T-helper 17 cell (primary cell): ENCODE measurements at regions not wholly inside any gene's neighbourhood (a gene's known extent, or its start where the extent isn't known, plus 50 kb on each side); places are given as distances from the start of the nearest gene placed in this dataset.

ENCODE experiments used
- ATAC-seq: fragments of 150-1000 bp; cut with Tn5 transposase; 2 replicates; pipeline ENCODE4 v1.10.0; 2021; ENCODE audit warnings: mild to moderate bottlenecking, moderate library complexity
- DNase-seq, 3 donors: peaks; one replicate each; pipeline versions ENCODE4 v3.0.0 to v3.0.0-alpha.2; 2020 to 2021
- H3K9me3 ChIP-seq: one replicate; pipeline ENCODE4 v1.7.0; 2013; ENCODE audit warnings: low read length, mild to moderate bottlenecking; ENCODE audit not compliant: control insufficient read depth, poor library complexity, severe bottlenecking
- H3K27ac Mint-ChIP-seq: one replicate; pipeline ENCODE4 v1.8.0; 2022; ENCODE audit warnings: mild to moderate bottlenecking, moderate library complexity, mixed read lengths
- H3K27me3 Mint-ChIP-seq: one replicate; pipeline ENCODE4 v1.8.0; 2022; ENCODE audit warnings: mixed read lengths
- H3K36me3 Mint-ChIP-seq: one replicate; pipeline ENCODE4 v1.8.0; 2022; ENCODE audit warnings: low read depth, mixed read lengths
- H3K4me1 Mint-ChIP-seq: one replicate; pipeline ENCODE4 v1.8.0; 2022; ENCODE audit warnings: mild to moderate bottlenecking, mixed read lengths
- H3K4me3 Mint-ChIP-seq: one replicate; pipeline ENCODE4 v1.8.0; 2022; ENCODE audit warnings: mild to moderate bottlenecking, moderate library complexity, mixed read lengths

GRCh38 chr5:91521785-91522184, 138.7 kb upstream of the ARRDC3 start:
- H3K9me3 ChIP-seq: no peaks in the 10 kb centered on the region
- H3K4me3 Mint-ChIP-seq: no peak overlapping the region
- H3K27me3 Mint-ChIP-seq: peaks cover 9% of the 10 kb centered on the region
- DNase-seq (no peak), ATAC-seq (no peak)
- no peaks in the 10 kb centered on the region for H3K36me3 Mint-ChIP-seq
- no peak overlapping the region for H3K27ac Mint-ChIP-seq
- peaks cover 2% of the 10 kb centered on the region for H3K4me1 Mint-ChIP-seq

- Mint-ChIP-seq H3K36me3 (no peaks in the 10 kb centered on the region), H3K4me1 (peaks cover 2% of the 10 kb centered on the region), H3K27ac (no peak overlapping the region), H3K27me3 (peaks cover 9% of the 10 kb centered on the region), H3K4me3 (no peak overlapping the region)
- ATAC-seq (no peak), DNase-seq (no peak)
- no peaks in the 10 kb centered on the region for H3K9me3 ChIP-seq
Measured at GRCh38 chr5:91521334-91521733, 138.2 kb upstream of the ARRDC3 start.

- Mint-ChIP-seq H3K4me3 (no peak overlapping the region), H3K27ac (no peak overlapping the region), H3K36me3 (no peaks in the 10 kb centered on the region), H3K27me3 (peaks cover 15% of the 10 kb centered on the region), H3K4me1 (peaks cover 2% of the 10 kb centered on the region)
- DNase-seq (no peak), ATAC-seq (no peak)
- H3K9me3 ChIP-seq: no peaks in the 10 kb centered on the region
Measured at GRCh38 chr5:91514400-91514799, 131.3 kb upstream of the ARRDC3 start.

- Mint-ChIP-seq H3K4me3 (no peak overlapping the region), H3K36me3 (no peaks in the 10 kb centered on the region), H3K4me1 (peaks cover 3% of the 10 kb centered on the region), H3K27me3 (peaks cover 18% of the 10 kb centered on the region), H3K27ac (no peak overlapping the region)
- ATAC-seq: no peak
- no peak for DNase-seq
- no peaks in the 10 kb centered on the region for H3K9me3 ChIP-seq
Measured at GRCh38 chr5:91503321-91503720, 120.2 kb upstream of the ARRDC3 start.

GRCh38 chr5:91500758-91501157, 117.6 kb upstream of the ARRDC3 start:
- Mint-ChIP-seq H3K4me3 (no peak overlapping the region), H3K4me1 (peaks cover 3% of the 10 kb centered on the region), H3K27me3 (peaks cover 24% of the 10 kb centered on the region), H3K36me3 (no peaks in the 10 kb centered on the region), H3K27ac (no peak overlapping the region)
- no peaks in the 10 kb centered on the region for H3K9me3 ChIP-seq
- no peak for DNase-seq
- ATAC-seq: no peak

- no peak overlapping the region for H3K27ac Mint-ChIP-seq
- no peaks in the 10 kb centered on the region for H3K36me3 Mint-ChIP-seq
- ATAC-seq (peak; percentile 39), DNase-seq (no peak)
- peaks cover 24% of the 10 kb centered on the region for H3K27me3 Mint-ChIP-seq
- no peaks in the 10 kb centered on the region for H3K9me3 ChIP-seq
- H3K4me1 Mint-ChIP-seq: no peaks in the 10 kb centered on the region
- H3K4me3 Mint-ChIP-seq: no peak overlapping the region
Measured at GRCh38 chr5:91499943-91500531, 116.9 kb upstream of the ARRDC3 start.

- no peak for DNase-seq
- no peak overlapping the region for H3K27ac Mint-ChIP-seq
- H3K4me3 Mint-ChIP-seq: no peak overlapping the region
- H3K36me3 Mint-ChIP-seq: no peaks in the 10 kb centered on the region
- peaks cover 10% of the 10 kb centered on the region for H3K4me1 Mint-ChIP-seq
- H3K27me3 Mint-ChIP-seq: peaks cover 19% of the 10 kb centered on the region
- no peaks in the 10 kb centered on the region for H3K9me3 ChIP-seq
- ATAC-seq: no peak
Measured at GRCh38 chr5:91495699-91496098, 112.6 kb upstream of the ARRDC3 start.

GRCh38 chr5:91494447-91494996, 111.4 kb upstream of the ARRDC3 start:
- no peak overlapping the region for H3K4me3 Mint-ChIP-seq
- H3K36me3 Mint-ChIP-seq: no peaks in the 10 kb centered on the region
- no peaks in the 10 kb centered on the region for H3K9me3 ChIP-seq
- H3K27ac Mint-ChIP-seq: no peak overlapping the region
- H3K27me3 Mint-ChIP-seq: peaks cover 17% of the 10 kb centered on the region
- ATAC-seq (no peak), DNase-seq (no peak)
- peaks cover 10% of the 10 kb centered on the region for H3K4me1 Mint-ChIP-seq

- H3K27me3 Mint-ChIP-seq: peaks cover 6% of the 10 kb centered on the region
- DNase-seq: no peak
- peaks cover 10% of the 10 kb centered on the region for H3K4me1 Mint-ChIP-seq
- no peak overlapping the region for H3K4me3 Mint-ChIP-seq
- no peak overlapping the region for H3K27ac Mint-ChIP-seq
- no peak for ATAC-seq
- no peaks in the 10 kb centered on the region for H3K36me3 Mint-ChIP-seq
- no peaks in the 10 kb centered on the region for H3K9me3 ChIP-seq
Measured at GRCh38 chr5:91493086-91493485, 110.0 kb upstream of the ARRDC3 start.

- Mint-ChIP-seq H3K4me1 (peaks cover 10% of the 10 kb centered on the region), H3K4me3 (no peak overlapping the region), H3K27ac (peak overlapping the region; percentile 45), H3K36me3 (no peaks in the 10 kb centered on the region), H3K27me3 (no peaks in the 10 kb centered on the region)
- DNase-seq: no peak
- H3K9me3 ChIP-seq: no peaks in the 10 kb centered on the region
- no peak for ATAC-seq
Measured at GRCh38 chr5:91491229-91491628, 108.1 kb upstream of the ARRDC3 start.

GRCh38 chr5:91490316-91490715, 107.2 kb upstream of the ARRDC3 start:
- Mint-ChIP-seq H3K27ac (no peak overlapping the region), H3K27me3 (no peaks in the 10 kb centered on the region), H3K36me3 (no peaks in the 10 kb centered on the region), H3K4me3 (no peak overlapping the region), H3K4me1 (peaks cover 10% of the 10 kb centered on the region)
- ATAC-seq (no peak), DNase-seq (no peak)
- H3K9me3 ChIP-seq: no peaks in the 10 kb centered on the region

GRCh38 chr5:91487420-91487819, 104.3 kb upstream of the ARRDC3 start:
- no peaks in the 10 kb centered on the region for H3K36me3 Mint-ChIP-seq
- H3K27me3 Mint-ChIP-seq: peaks cover 6% of the 10 kb centered on the region
- peaks cover 4% of the 10 kb centered on the region for H3K4me1 Mint-ChIP-seq
- DNase-seq (no peak), ATAC-seq (no peak)
- no peak overlapping the region for H3K4me3 Mint-ChIP-seq
- H3K27ac Mint-ChIP-seq: no peak overlapping the region
- H3K9me3 ChIP-seq: no peaks in the 10 kb centered on the region

- no peak overlapping the region for H3K4me3 Mint-ChIP-seq
- peaks cover 4% of the 10 kb centered on the region for H3K4me1 Mint-ChIP-seq
- no peaks in the 10 kb centered on the region for H3K9me3 ChIP-seq
- H3K27ac Mint-ChIP-seq: no peak overlapping the region
- ATAC-seq (no peak), DNase-seq (no peak)
- H3K36me3 Mint-ChIP-seq: no peaks in the 10 kb centered on the region
- H3K27me3 Mint-ChIP-seq: peaks cover 6% of the 10 kb centered on the region
Measured at GRCh38 chr5:91486638-91487037, 103.5 kb upstream of the ARRDC3 start.

GRCh38 chr5:91484662-91485061, 101.5 kb upstream of the ARRDC3 start:
- Mint-ChIP-seq H3K36me3 (no peaks in the 10 kb centered on the region), H3K27ac (no peak overlapping the region), H3K4me3 (no peak overlapping the region), H3K4me1 (no peaks in the 10 kb centered on the region), H3K27me3 (peaks cover 6% of the 10 kb centered on the region)
- DNase-seq: no peak
- no peak for ATAC-seq
- H3K9me3 ChIP-seq: no peaks in the 10 kb centered on the region
